Liver (tissue), 9 donors: ENCODE measurements at regions not wholly inside any gene's neighbourhood (a gene's known extent, or its start where the extent isn't known, plus 50 kb on each side); places are given as distances from the start of the nearest gene placed in this dataset. TPM values are rescaled to one million over a fixed set of nuclear protein-coding genes. Genes with fewer than 3 reads are reported as not detected.

Source experiments
- DNase-seq: peaks from one replicate; pipeline ENCODE4 v3.0.0-alpha.2; 2017; ENCODE audit warnings: low spot score
- H3K27ac ChIP-seq, 2 donors: one replicate each; pipeline ENCODE4 v1.7.0; 2013; ENCODE audit warnings: inconsistent platforms in 2 of 2, low read length in 2 of 2, control low read depth in 1 of 2, low read depth in 1 of 2, mild to moderate bottlenecking in 1 of 2
- H3K27me3 ChIP-seq, 4 donors: one replicate each; pipeline versions ENCODE4 v1.6.1 to v1.7.0; 2013; ENCODE audit warnings: low read length in 3 of 4, inconsistent platforms in 1 of 4, mild to moderate bottlenecking in 1 of 4, moderate library complexity in 1 of 4; ENCODE audit not compliant: control insufficient read depth in 4 of 4, insufficient read depth in 4 of 4
- H3K36me3 ChIP-seq, 4 donors: one replicate each; pipeline versions ENCODE4 v1.6.1 to v1.7.0; 2013; ENCODE audit warnings: low read length in 3 of 4, mild to moderate bottlenecking in 3 of 4, low read depth in 1 of 4, moderate library complexity in 1 of 4; ENCODE audit not compliant: control insufficient read depth in 4 of 4, insufficient read depth in 3 of 4
- H3K4me1 ChIP-seq, 4 donors: one replicate each; pipeline versions ENCODE4 v1.6.1 to v1.7.0; 2013; ENCODE audit warnings: low read length in 3 of 4, mild to moderate bottlenecking in 3 of 4, moderate library complexity in 1 of 4; ENCODE audit not compliant: control insufficient read depth in 4 of 4, insufficient read depth in 4 of 4
- H3K4me3 ChIP-seq, 3 donors: one replicate each; pipeline versions ENCODE4 v1.6.1 to v1.7.0; 2013; ENCODE audit warnings: low read length in 3 of 3, control low read depth in 1 of 3, low read depth in 1 of 3, mild to moderate bottlenecking in 1 of 3
- H3K9ac ChIP-seq, 2 donors: one replicate each; pipeline ENCODE4 v1.7.0; 2013; ENCODE audit warnings: low read length in 2 of 2, mild to moderate bottlenecking in 2 of 2, moderate library complexity in 2 of 2, control low read depth in 1 of 2, low read depth in 1 of 2
- H3K9me3 ChIP-seq, 4 donors: one replicate each; pipeline versions ENCODE4 v1.6.1 to v1.7.0; 2013; ENCODE audit warnings: low read length in 3 of 4; ENCODE audit not compliant: control insufficient read depth in 4 of 4
- EGR1 ChIP-seq, 2 donors: IDR thresholded peaks; 2 replicates each; pipeline ENCODE4 v1.6.1; 2016 to 2018; ENCODE audit warnings: antibody characterized with exemption in 2 of 2, low read depth in 2 of 2
- HNF4G ChIP-seq: IDR thresholded peaks from 2 replicates; pipeline ENCODE4 v1.6.1; 2016; ENCODE audit warnings: antibody characterized with exemption
- JUND ChIP-seq, 2 donors: IDR thresholded peaks; 2 replicates each; pipeline ENCODE4 v1.6.1; 2016; ENCODE audit warnings: antibody characterized with exemption in 2 of 2
- RAD21 ChIP-seq, 2 donors: IDR thresholded peaks; 2 replicates each; pipeline ENCODE4 v1.6.1; 2016; ENCODE audit warnings: antibody characterized with exemption in 2 of 2, mild to moderate bottlenecking in 2 of 2
- REST ChIP-seq: IDR thresholded peaks from 2 replicates; pipeline ENCODE4 v1.6.1; 2016; ENCODE audit warnings: antibody characterized with exemption, mild to moderate bottlenecking
- RXRA ChIP-seq, 2 donors: IDR thresholded peaks; 2 replicates each; pipeline ENCODE4 v1.6.1; 2017 to 2018; ENCODE audit warnings: antibody characterized with exemption in 2 of 2, mild to moderate bottlenecking in 1 of 2
- SP1 ChIP-seq: IDR thresholded peaks from 2 replicates; pipeline ENCODE4 v1.6.1; 2018; ENCODE audit warnings: antibody characterized with exemption, mild to moderate bottlenecking
- ZBTB33 ChIP-seq: IDR thresholded peaks from 2 replicates; pipeline ENCODE4 v1.6.1; 2016; ENCODE audit warnings: antibody characterized with exemption
- WGBS: extraction: QIAGEN DNeasy Blood & Tissue Kit; methylation state at CpG from one replicate; pipeline ENCODE4 v1.1.7; 2013; 5-methylcytosine and 5-hydroxymethylcytosine counted together
- small RNA-seq: library from RNA; depleted of rRNA; stranded (forward); fragments of <200 nt; gene quantifications from one replicate; pipeline ENCODE3, GENCODE V24; 2014
- TF ChIP-seq, protein P1 (sequence below): fragments of 150-350 bp; IDR thresholded peaks from 2 replicates; pipeline ENCODE4 v1.5.1; 2017; ENCODE audit warnings: improper control_type of control experiment, low read depth, low read length; ENCODE audit not compliant: missing input control
- TF ChIP-seq, protein P2 (sequence below): IDR thresholded peaks from 2 replicates; pipeline ENCODE4 v1.6.1; 2016; ENCODE audit warnings: antibody characterized with exemption
- donor health status: healthy.
- donor health status: healthy.
- donor health status: healthy.
- donor health status: healthy.
- donor health status: healthy.

GRCh38 chr3:44186712-44187111 lies 55.0 kb upstream of the TOPAZ1 start:
- H3K27ac ChIP-seq = no peak overlapping the region
- H3K9ac ChIP-seq = no peak overlapping the region
- no peaks in the 10 kb centered on the region for H3K36me3 ChIP-seq
- DNase-seq = no peak
- peaks cover 0 to 10% (median 0%) of the 10 kb centered on the region in 4 donors for H3K27me3 ChIP-seq
- 37% methylated on average over 2 of the region's 2 CpGs for WGBS
- TF ChIP-seq REST (no peak), RAD21 (IDR thresholded peaks at IDR 0.05) (no peak), RXRA (IDR thresholded peaks at IDR 0.05) (no peak), ZBTB33 (no peak), SP1 (no peak), EGR1 (IDR thresholded peaks at IDR 0.05; ENCODE audit: low read depth in 2 of 2) (no peak), HNF4G (no peak), JUND (IDR thresholded peaks at IDR 0.05) (no peak)
- TF ChIP-seq, protein P1, sequence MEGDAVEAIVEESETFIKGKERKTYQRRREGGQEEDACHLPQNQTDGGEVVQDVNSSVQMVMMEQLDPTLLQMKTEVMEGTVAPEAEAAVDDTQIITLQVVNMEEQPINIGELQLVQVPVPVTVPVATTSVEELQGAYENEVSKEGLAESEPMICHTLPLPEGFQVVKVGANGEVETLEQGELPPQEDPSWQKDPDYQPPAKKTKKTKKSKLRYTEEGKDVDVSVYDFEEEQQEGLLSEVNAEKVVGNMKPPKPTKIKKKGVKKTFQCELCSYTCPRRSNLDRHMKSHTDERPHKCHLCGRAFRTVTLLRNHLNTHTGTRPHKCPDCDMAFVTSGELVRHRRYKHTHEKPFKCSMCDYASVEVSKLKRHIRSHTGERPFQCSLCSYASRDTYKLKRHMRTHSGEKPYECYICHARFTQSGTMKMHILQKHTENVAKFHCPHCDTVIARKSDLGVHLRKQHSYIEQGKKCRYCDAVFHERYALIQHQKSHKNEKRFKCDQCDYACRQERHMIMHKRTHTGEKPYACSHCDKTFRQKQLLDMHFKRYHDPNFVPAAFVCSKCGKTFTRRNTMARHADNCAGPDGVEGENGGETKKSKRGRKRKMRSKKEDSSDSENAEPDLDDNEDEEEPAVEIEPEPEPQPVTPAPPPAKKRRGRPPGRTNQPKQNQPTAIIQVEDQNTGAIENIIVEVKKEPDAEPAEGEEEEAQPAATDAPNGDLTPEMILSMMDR = no peak
- TF ChIP-seq, protein P2, sequence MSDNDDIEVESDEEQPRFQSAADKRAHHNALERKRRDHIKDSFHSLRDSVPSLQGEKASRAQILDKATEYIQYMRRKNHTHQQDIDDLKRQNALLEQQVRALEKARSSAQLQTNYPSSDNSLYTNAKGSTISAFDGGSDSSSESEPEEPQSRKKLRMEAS = no peak
- H3K4me1 ChIP-seq = no peaks in the 10 kb centered on the region
- H3K9me3 ChIP-seq = peaks cover 0 to 1% (median under 1%) of the 10 kb centered on the region in 4 donors
- H3K4me3 ChIP-seq = no peak overlapping the region

Small RNA genes lying in the stretch of these regions (small RNA-seq; reads per million reads assigned to genes)
- not detected for gene MIR138-1
- not detected for gene RNU6-367P
